HG03558 (cell line): ENCODE measurements at regions not wholly inside any gene's neighbourhood (a gene's known extent, or its start where the extent isn't known, plus 50 kb on each side); places are given as distances from the start of the nearest gene placed in this dataset.

Experiments used
- ATAC-seq: cut with Tn5 transposase; IDR thresholded peaks from one replicate; pipeline ENCODE4 v1.9.1; 2021; ENCODE audit warnings: moderate number of reproducible peaks; ENCODE audit not compliant: unreplicated experiment; ENCODE audit errors: extremely low read depth

- ATAC-seq = no peak
These were observed 71.4 kb upstream of the ESRRG start for GRCh38 chr1:216794586-216794985.

- ATAC-seq = no peak
These were observed 70.7 kb upstream of the ESRRG start for GRCh38 chr1:216793973-216794372.

GRCh38 chr1:216793303-216793702 is 70.1 kb upstream of the ESRRG start:
- ATAC-seq = no peak

- ATAC-seq = no peak
These were observed 65.4 kb upstream of the ESRRG start for GRCh38 chr1:216788671-216789070.

GRCh38 chr1:216785737-216786136 is 62.5 kb upstream of the ESRRG start:
- ATAC-seq = no peak

GRCh38 chr1:216785221-216785620 is 62.0 kb upstream of the ESRRG start:
- no peak for ATAC-seq

GRCh38 chr1:216779686-216780085 is 56.5 kb upstream of the ESRRG start:
- no peak for ATAC-seq

GRCh38 chr1:216778737-216779136 is 55.5 kb upstream of the ESRRG start:
- no peak for ATAC-seq

- ATAC-seq = no peak
These were observed 53.9 kb upstream of the ESRRG start for GRCh38 chr1:216777148-216777547.
